OCI-LY7 (cell line): ENCODE measurements at regions not wholly inside any gene's neighbourhood (a gene's known extent, or its start where the extent isn't known, plus 50 kb on each side); places are given as distances from the start of the nearest gene placed in this dataset.

Experiments
- EZH2phosphoT487 ChIP-seq: fragments of 200-600 bp; sonication (generic); IDR thresholded peaks from 2 replicates; pipeline ENCODE4 v1.6.1; 2018; ENCODE audit warnings: low read depth, borderline replicate concordance, mild to moderate bottlenecking, mixed run types, antibody characterized with exemption, low read length, moderate library complexity, mixed read lengths
- TF ChIP-seq, protein P1 (sequence below): fragments of 200-600 bp; sonication (generic); conservative IDR thresholded peaks from 2 replicates; pipeline ENCODE4 v1.5.1; 2014; ENCODE audit warnings: mild to moderate bottlenecking, antibody characterized with exemption, low read length, moderate library complexity, mixed read lengths

DNA sequence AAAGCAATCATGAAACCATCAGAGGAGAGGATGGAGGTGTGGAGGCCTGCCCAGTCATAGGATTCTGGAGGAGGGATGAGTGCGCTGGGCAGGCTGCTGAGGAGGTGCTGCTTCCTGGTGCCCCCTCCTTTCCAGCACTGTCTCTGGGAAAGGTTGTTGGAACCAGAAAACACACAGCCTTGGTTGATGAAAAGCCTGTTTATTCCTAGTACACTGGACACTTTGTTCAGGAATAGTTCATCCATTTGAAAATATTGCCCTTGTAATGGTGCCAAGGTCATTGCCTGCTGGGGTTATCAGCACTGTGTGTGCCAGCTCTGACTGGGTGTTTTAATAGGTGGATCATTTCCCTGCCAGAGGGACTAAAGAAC, 83.7 kb upstream of the ARMC2 start:
- TF ChIP-seq, protein P1, sequence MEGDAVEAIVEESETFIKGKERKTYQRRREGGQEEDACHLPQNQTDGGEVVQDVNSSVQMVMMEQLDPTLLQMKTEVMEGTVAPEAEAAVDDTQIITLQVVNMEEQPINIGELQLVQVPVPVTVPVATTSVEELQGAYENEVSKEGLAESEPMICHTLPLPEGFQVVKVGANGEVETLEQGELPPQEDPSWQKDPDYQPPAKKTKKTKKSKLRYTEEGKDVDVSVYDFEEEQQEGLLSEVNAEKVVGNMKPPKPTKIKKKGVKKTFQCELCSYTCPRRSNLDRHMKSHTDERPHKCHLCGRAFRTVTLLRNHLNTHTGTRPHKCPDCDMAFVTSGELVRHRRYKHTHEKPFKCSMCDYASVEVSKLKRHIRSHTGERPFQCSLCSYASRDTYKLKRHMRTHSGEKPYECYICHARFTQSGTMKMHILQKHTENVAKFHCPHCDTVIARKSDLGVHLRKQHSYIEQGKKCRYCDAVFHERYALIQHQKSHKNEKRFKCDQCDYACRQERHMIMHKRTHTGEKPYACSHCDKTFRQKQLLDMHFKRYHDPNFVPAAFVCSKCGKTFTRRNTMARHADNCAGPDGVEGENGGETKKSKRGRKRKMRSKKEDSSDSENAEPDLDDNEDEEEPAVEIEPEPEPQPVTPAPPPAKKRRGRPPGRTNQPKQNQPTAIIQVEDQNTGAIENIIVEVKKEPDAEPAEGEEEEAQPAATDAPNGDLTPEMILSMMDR: no peak
- no peak for TF ChIP-seq EZH2phosphoT487
